ENCODE measurements at regions not wholly inside any gene's neighbourhood (a gene's known extent, or its start where the extent isn't known, plus 50 kb on each side); places are given as distances from the start of the nearest gene placed in this dataset.
"Not testable (repeated sequence)": the region's sequence is repeated elsewhere in the genome, so short reads cannot be mapped to it uniquely, and the experiment has no call there.

GRCh38 chr15:31696509-31696908 is 333.8 kb upstream of the CHRNA7 start:
- not testable (repeated sequence) for DNase-seq (ENCODE audit: low read depth, low spot score); H3K4me3 ChIP-seq (ENCODE audit: low read length)

- H3K4me3 ChIP-seq (ENCODE audit: low read length); DNase-seq (ENCODE audit: low read depth, low spot score): not testable (repeated sequence)
Measured at GRCh38 chr15:31705076-31705678, 325.1 kb upstream of the CHRNA7 start.

GRCh38 chr15:31707944-31708702 is 322.2 kb upstream of the CHRNA7 start:
- peak; percentile 42 for DNase-seq (ENCODE audit: low read depth, low spot score)
- H3K4me3 ChIP-seq (ENCODE audit: low read length) = not testable (repeated sequence)

GRCh38 chr15:31708703-31709327 is 321.5 kb upstream of the CHRNA7 start:
- DNase-seq (ENCODE audit: low read depth, low spot score); H3K4me3 ChIP-seq (ENCODE audit: low read length): not testable (repeated sequence)

GRCh38 chr15:31709479-31709878 is 320.8 kb upstream of the CHRNA7 start:
- DNase-seq (ENCODE audit: low read depth, low spot score); H3K4me3 ChIP-seq (ENCODE audit: low read length): not testable (repeated sequence)

GRCh38 chr15:31710806-31711205 is 319.5 kb upstream of the CHRNA7 start:
- not testable (repeated sequence) for DNase-seq (ENCODE audit: low read depth, low spot score); H3K4me3 ChIP-seq (ENCODE audit: low read length)

GRCh38 chr15:31715208-31715607 is 315.1 kb upstream of the CHRNA7 start:
- H3K4me3 ChIP-seq (ENCODE audit: low read length); DNase-seq (ENCODE audit: low read depth, low spot score): not testable (repeated sequence)

GRCh38 chr15:31718625-31719024 is 311.7 kb upstream of the CHRNA7 start:
- H3K4me3 ChIP-seq (ENCODE audit: low read length); DNase-seq (ENCODE audit: low read depth, low spot score): not testable (repeated sequence)

- not testable (repeated sequence) for H3K4me3 ChIP-seq (ENCODE audit: low read length); DNase-seq (ENCODE audit: low read depth, low spot score)
Measured at GRCh38 chr15:31719396-31720022, 310.8 kb upstream of the CHRNA7 start.

- H3K4me3 ChIP-seq (ENCODE audit: low read length); DNase-seq (ENCODE audit: low read depth, low spot score): not testable (repeated sequence)
Measured at GRCh38 chr15:31723019-31723418, 307.3 kb upstream of the CHRNA7 start.

GRCh38 chr15:31724903-31725302 is 305.4 kb upstream of the CHRNA7 start:
- DNase-seq (ENCODE audit: low read depth, low spot score); H3K4me3 ChIP-seq (ENCODE audit: low read length): not testable (repeated sequence)

GRCh38 chr15:31725619-31726018 is 304.7 kb upstream of the CHRNA7 start:
- DNase-seq (ENCODE audit: low read depth, low spot score); H3K4me3 ChIP-seq (ENCODE audit: low read length): not testable (repeated sequence)

GRCh38 chr15:31727612-31728011 is 302.7 kb upstream of the CHRNA7 start:
- no peak overlapping the region for H3K4me3 ChIP-seq (ENCODE audit: low read length)
- DNase-seq (ENCODE audit: low read depth, low spot score) = no peak

- H3K4me3 ChIP-seq (ENCODE audit: low read length) = no peak overlapping the region
- DNase-seq (ENCODE audit: low read depth, low spot score) = no peak
Measured at GRCh38 chr15:31732726-31733125, 297.6 kb upstream of the CHRNA7 start.

- DNase-seq (ENCODE audit: low read depth, low spot score) = no peak
- no peak overlapping the region for H3K4me3 ChIP-seq (ENCODE audit: low read length)
Measured at GRCh38 chr15:31733424-31733823, 296.9 kb upstream of the CHRNA7 start.

- DNase-seq (ENCODE audit: low read depth, low spot score) = no peak
- no peak overlapping the region for H3K4me3 ChIP-seq (ENCODE audit: low read length)
Measured at GRCh38 chr15:31740203-31740602, 290.1 kb upstream of the CHRNA7 start.

- no peak for DNase-seq (ENCODE audit: low read depth, low spot score)
- H3K4me3 ChIP-seq (ENCODE audit: low read length) = no peak overlapping the region
Measured at GRCh38 chr15:31745841-31746240, 284.5 kb upstream of the CHRNA7 start.

- DNase-seq (ENCODE audit: low read depth, low spot score) = no peak
Measured at GRCh38 chr15:31752065-31752762, 278.1 kb upstream of the CHRNA7 start.

GRCh38 chr15:31752905-31753304 is 277.4 kb upstream of the CHRNA7 start:
- DNase-seq (ENCODE audit: low read depth, low spot score) = no peak
- no peak overlapping the region for H3K4me3 ChIP-seq (ENCODE audit: low read length)

More at GRCh38 chr15:31752065-31752762, 278.1 kb upstream of the CHRNA7 start:
- no peak overlapping the region for H3K4me3 ChIP-seq (ENCODE audit: low read length)
